A549 (cell line): ENCODE measurements at regions not wholly inside any gene's neighbourhood (a gene's known extent, or its start where the extent isn't known, plus 50 kb on each side); places are given as distances from the start of the nearest gene placed in this dataset.

Experiments
- CEBPB ChIP-seq, 2 experiments: fragments of >200 bp in 1 of 2; sonication (Bioruptor Twin) in 1 of 2; formaldehyde crosslinking in 1 of 2; IDR thresholded peaks; 2 replicates each; pipeline ENCODE4 v1.6.1; 2012 to 2016
- EP300 ChIP-seq, 2 experiments: fragments of >200 bp; sonication (Bioruptor Twin); formaldehyde crosslinking; IDR thresholded peaks; 2 replicates in 1 of 2; 3 replicates in 1 of 2; pipeline ENCODE4 v1.6.1; 2016 to 2017
- HDAC2 ChIP-seq: fragments of 200-600 bp; sonication (generic); IDR thresholded peaks from 2 replicates; pipeline ENCODE4 v1.6.1; 2016
- JUN ChIP-seq, 2 experiments: fragments of >200 bp; sonication (Bioruptor Twin); formaldehyde crosslinking; IDR thresholded peaks; 2 replicates in 1 of 2; 3 replicates in 1 of 2; pipeline ENCODE4 v1.6.1; 2016 to 2017
- MAFK ChIP-seq: fragments of 450-650 bp; IDR thresholded peaks from 2 replicates; pipeline ENCODE4 v1.6.1; 2014; ENCODE audit not compliant: partially characterized antibody
- NR3C1 ChIP-seq: fragments of >200 bp; sonication (Bioruptor Twin); formaldehyde crosslinking; IDR thresholded peaks from 3 replicates; pipeline ENCODE4 v1.6.1; 2017
- PHF8 ChIP-seq: fragments of 200-600 bp; sonication (generic); IDR thresholded peaks from 2 replicates; pipeline ENCODE4 v1.6.1; 2016; ENCODE audit warnings: low read depth, mild to moderate bottlenecking, antibody characterized with exemption, moderate library complexity, borderline replicate concordance
- SMC3 ChIP-seq: fragments of >200 bp; sonication (Bioruptor Twin); formaldehyde crosslinking; IDR thresholded peaks from 3 replicates; pipeline ENCODE4 v1.6.1; 2018; ENCODE audit warnings: inconsistent platforms
- TF ChIP-seq, protein P1 (sequence below): IDR thresholded peaks from 2 replicates; pipeline ENCODE4 v1.6.1; 2012
- TF ChIP-seq, protein P2 (sequence below): IDR thresholded peaks from 2 replicates; pipeline ENCODE4 v1.6.1; 2012
- TF ChIP-seq, protein P3 (sequence below): fragments of >200 bp; sonication (Bioruptor Twin); formaldehyde crosslinking; IDR thresholded peaks from 3 replicates; pipeline ENCODE4 v1.5.1; 2016
- TF ChIP-seq, protein P4 (sequence below): fragments of 250-450 bp; sonication (Bioruptor Pico); IDR thresholded peaks from 2 replicates; pipeline ENCODE4 v1.5.0; 2021; ENCODE audit warnings: mild to moderate bottlenecking, moderate library complexity, borderline replicate concordance
- TF ChIP-seq, protein P5 (sequence below): fragments of 200-600 bp; sonication (generic); IDR thresholded peaks from 2 replicates; pipeline ENCODE4 v1.6.1; 2016; ENCODE audit warnings: antibody characterized with exemption, mild to moderate bottlenecking, moderate library complexity

DNA sequence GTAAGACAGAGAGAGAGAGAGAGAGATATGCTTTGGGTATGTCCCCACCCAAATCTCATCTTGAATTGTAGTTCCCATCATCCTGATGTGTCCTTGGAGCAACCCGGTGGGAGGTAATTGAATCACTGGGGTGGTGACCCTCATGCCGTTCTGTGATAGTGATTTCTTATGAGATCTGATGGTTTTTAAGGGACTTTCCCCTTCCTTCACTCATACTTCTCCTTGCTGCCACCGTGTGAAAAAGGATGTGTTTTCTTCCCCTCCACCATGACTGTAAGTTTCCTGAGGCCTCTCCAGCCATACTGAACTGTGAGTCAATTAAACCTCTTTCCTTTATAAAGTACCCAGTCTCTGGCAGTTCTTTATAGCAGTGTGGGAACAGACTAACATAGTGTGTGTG, 60.3 kb downstream of the EOMES start:
- TF ChIP-seq, protein P1, sequence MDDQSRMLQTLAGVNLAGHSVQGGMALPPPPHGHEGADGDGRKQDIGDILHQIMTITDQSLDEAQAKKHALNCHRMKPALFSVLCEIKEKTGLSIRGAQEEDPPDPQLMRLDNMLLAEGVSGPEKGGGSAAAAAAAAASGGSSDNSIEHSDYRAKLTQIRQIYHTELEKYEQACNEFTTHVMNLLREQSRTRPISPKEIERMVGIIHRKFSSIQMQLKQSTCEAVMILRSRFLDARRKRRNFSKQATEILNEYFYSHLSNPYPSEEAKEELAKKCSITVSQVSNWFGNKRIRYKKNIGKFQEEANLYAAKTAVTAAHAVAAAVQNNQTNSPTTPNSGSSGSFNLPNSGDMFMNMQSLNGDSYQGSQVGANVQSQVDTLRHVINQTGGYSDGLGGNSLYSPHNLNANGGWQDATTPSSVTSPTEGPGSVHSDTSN: no peak
- TF ChIP-seq EP300 (IDR thresholded peaks at IDR 0.05) (no peak), SMC3 (no peak), NR3C1 (no peak), PHF8 (no peak), MAFK (no peak), HDAC2 (no peak), JUN (IDR thresholded peaks at IDR 0.05) (no peak), CEBPB (IDR thresholded peaks at IDR 0.05) (no peak)
- TF ChIP-seq, protein P2, sequence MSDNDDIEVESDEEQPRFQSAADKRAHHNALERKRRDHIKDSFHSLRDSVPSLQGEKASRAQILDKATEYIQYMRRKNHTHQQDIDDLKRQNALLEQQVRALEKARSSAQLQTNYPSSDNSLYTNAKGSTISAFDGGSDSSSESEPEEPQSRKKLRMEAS: no peak
- TF ChIP-seq, protein P3, sequence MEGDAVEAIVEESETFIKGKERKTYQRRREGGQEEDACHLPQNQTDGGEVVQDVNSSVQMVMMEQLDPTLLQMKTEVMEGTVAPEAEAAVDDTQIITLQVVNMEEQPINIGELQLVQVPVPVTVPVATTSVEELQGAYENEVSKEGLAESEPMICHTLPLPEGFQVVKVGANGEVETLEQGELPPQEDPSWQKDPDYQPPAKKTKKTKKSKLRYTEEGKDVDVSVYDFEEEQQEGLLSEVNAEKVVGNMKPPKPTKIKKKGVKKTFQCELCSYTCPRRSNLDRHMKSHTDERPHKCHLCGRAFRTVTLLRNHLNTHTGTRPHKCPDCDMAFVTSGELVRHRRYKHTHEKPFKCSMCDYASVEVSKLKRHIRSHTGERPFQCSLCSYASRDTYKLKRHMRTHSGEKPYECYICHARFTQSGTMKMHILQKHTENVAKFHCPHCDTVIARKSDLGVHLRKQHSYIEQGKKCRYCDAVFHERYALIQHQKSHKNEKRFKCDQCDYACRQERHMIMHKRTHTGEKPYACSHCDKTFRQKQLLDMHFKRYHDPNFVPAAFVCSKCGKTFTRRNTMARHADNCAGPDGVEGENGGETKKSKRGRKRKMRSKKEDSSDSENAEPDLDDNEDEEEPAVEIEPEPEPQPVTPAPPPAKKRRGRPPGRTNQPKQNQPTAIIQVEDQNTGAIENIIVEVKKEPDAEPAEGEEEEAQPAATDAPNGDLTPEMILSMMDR: no peak
- TF ChIP-seq, protein P4, sequence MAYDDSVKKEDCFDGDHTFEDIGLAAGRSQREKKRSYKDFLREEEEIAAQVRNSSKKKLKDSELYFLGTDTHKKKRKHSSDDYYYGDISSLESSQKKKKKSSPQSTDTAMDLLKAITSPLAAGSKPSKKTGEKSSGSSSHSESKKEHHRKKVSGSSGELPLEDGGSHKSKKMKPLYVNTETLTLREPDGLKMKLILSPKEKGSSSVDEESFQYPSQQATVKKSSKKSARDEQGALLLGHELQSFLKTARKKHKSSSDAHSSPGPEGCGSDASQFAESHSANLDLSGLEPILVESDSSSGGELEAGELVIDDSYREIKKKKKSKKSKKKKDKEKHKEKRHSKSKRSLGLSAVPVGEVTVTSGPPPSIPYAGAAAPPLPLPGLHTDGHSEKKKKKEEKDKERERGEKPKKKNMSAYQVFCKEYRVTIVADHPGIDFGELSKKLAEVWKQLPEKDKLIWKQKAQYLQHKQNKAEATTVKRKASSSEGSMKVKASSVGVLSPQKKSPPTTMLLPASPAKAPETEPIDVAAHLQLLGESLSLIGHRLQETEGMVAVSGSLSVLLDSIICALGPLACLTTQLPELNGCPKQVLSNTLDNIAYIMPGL (CRISPR knock-in tag): no peak
- TF ChIP-seq, protein P5, sequence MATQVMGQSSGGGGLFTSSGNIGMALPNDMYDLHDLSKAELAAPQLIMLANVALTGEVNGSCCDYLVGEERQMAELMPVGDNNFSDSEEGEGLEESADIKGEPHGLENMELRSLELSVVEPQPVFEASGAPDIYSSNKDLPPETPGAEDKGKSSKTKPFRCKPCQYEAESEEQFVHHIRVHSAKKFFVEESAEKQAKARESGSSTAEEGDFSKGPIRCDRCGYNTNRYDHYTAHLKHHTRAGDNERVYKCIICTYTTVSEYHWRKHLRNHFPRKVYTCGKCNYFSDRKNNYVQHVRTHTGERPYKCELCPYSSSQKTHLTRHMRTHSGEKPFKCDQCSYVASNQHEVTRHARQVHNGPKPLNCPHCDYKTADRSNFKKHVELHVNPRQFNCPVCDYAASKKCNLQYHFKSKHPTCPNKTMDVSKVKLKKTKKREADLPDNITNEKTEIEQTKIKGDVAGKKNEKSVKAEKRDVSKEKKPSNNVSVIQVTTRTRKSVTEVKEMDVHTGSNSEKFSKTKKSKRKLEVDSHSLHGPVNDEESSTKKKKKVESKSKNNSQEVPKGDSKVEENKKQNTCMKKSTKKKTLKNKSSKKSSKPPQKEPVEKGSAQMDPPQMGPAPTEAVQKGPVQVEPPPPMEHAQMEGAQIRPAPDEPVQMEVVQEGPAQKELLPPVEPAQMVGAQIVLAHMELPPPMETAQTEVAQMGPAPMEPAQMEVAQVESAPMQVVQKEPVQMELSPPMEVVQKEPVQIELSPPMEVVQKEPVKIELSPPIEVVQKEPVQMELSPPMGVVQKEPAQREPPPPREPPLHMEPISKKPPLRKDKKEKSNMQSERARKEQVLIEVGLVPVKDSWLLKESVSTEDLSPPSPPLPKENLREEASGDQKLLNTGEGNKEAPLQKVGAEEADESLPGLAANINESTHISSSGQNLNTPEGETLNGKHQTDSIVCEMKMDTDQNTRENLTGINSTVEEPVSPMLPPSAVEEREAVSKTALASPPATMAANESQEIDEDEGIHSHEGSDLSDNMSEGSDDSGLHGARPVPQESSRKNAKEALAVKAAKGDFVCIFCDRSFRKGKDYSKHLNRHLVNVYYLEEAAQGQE: no peak
